Sciatic nerve (tissue), 2 donors: ENCODE measurements at regions not wholly inside any gene's neighbourhood (a gene's known extent, or its start where the extent isn't known, plus 50 kb on each side); places are given as distances from the start of the nearest gene placed in this dataset.
A peak's percentile ranks its signal among the peaks of the same experiment; 100 is the strongest.

Experiments used
- ATAC-seq: fragments of 200-7000 bp; cut with Tn5 transposase; one replicate; pipeline ENCODE4 v1.9.1; 2020; ENCODE audit warnings: mild to moderate bottlenecking, moderate library complexity
- DNase-seq: peaks from one replicate; pipeline ENCODE4 v3.0.0-alpha.2; 2020; ENCODE audit warnings: low spot score
- intact Hi-C: fragments of 100-400 bp; cut with DNase I; formaldehyde crosslinking; loops from one replicate; pipeline ENCODE4 v1.14.2; 2022
- donor health status: DM: no; HTN: no; CAD: no.
- donor health status: DM: no; HTN: no; CAD: no.

GRCh38 chr1:77632216-77632615 lies 50.2 kb downstream of the ZZZ3 start:
- ATAC-seq (no peak), DNase-seq (no peak)
- intact Hi-C loops: no loop called here

GRCh38 chr1:77631751-77632150 lies 50.7 kb downstream of the ZZZ3 start:
- intact Hi-C loops: no loop called here
- no peak for DNase-seq
- peak; percentile 34 for ATAC-seq

- no peak for ATAC-seq
- intact Hi-C loops: no loop called here
- DNase-seq: no peak
These were observed 51.2 kb downstream of the ZZZ3 start for GRCh38 chr1:77631302-77631701.

GRCh38 chr1:77627978-77628570 lies 54.4 kb downstream of the ZZZ3 start:
- ATAC-seq (no peak), DNase-seq (no peak)
- intact Hi-C loops: no loop called here

- DNase-seq (no peak), ATAC-seq (no peak)
- intact Hi-C loops: no loop called here
These were observed 57.2 kb downstream of the ZZZ3 start for GRCh38 chr1:77625250-77625649.

- DNase-seq (no peak), ATAC-seq (no peak)
- intact Hi-C loops: no loop called here
These were observed 58.4 kb downstream of the ZZZ3 start for GRCh38 chr1:77624102-77624501.

- DNase-seq: no peak
- ATAC-seq: no peak
- intact Hi-C loops: no loop called here
These were observed 59.4 kb downstream of the ZZZ3 start for GRCh38 chr1:77623066-77623465.

GRCh38 chr1:77620273-77620672 lies 62.2 kb downstream of the ZZZ3 start:
- no peak for ATAC-seq
- DNase-seq: no peak
- intact Hi-C loops: no loop called here

GRCh38 chr1:77614037-77614436 lies 68.4 kb downstream of the ZZZ3 start:
- DNase-seq (no peak), ATAC-seq (no peak)
- intact Hi-C loops: no loop called here
